ENCODE measurements at regions not wholly inside any gene's neighbourhood (a gene's known extent, or its start where the extent isn't known, plus 50 kb on each side); places are given as distances from the start of the nearest gene placed in this dataset.
"Not testable (repeated sequence)": the region's sequence is repeated elsewhere in the genome, so short reads cannot be mapped to it uniquely, and the experiment has no call there.

DNA sequence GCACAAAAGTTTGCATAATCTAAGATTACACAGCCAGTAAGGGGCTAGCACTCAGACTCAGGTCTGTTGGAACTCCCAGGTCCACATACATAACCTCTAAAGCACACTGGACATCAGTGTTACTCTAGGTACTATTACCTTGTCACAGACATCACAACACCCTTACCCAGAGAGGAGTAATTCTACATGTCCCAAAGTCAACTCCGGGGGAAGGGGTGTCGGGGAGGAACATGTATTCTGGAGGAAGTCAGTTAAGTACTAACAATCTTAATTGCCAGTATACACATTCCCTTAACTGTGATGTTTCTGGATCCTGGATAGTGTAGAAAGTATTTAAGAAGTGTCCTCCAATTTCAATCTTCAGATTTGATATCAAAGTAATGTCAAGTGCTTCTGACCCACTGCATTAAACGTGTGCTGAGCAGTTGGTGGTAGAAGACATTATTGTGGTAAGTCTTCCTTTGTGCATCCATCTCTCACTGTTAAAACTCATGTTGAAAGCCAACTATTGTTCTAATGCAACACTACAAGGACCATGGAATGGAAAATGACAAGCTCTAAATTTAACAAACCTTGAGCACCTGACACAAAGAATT is 155.4 kb downstream of the CRPPA start:
- no peak for DNase-seq

DNA sequence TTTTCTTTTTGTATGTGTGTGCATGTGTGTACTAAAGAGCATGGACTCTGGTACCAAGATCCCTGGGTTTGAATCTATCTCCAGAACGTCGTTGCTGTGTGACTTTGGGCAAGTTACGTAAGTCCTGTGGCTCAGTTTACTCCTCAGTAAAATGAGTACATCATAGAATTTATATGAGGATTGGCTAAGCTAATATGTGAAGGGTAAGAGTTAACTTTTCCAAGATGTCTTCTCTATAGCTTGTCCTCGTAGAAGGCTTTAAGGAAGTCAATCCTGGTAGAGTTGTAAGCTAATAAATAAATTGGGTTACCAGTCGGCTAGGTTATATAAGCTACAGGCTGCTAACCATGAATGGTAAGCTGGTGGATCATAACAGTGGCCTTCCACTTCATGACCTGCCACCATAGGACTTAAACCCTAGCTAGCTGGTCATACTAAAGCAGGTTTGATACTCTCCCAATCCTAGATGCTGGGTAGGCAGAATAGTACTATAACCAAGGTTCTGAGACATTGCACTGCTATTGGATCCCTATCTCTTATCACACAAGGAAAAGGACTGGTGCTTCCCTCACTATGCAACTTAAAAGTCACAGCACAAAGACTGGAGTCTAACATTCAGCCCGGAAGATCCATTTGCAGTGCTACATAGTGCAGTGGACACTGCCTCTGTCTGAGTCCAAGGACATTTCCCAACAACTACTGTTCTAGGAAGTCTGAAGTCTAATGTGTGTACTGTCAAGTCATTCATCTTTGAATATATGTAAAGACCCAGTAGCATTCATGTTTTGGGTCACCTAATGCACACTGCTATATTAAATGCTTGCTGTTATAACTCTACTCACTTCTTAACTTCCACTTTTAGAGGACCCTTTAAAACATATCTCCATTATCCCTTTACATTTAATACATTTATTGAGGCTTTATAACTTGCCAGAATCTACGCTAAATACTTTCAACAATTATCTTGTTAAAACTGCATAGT is 156.2 kb downstream of the CRPPA start:
- DNase-seq: no peak

DNA sequence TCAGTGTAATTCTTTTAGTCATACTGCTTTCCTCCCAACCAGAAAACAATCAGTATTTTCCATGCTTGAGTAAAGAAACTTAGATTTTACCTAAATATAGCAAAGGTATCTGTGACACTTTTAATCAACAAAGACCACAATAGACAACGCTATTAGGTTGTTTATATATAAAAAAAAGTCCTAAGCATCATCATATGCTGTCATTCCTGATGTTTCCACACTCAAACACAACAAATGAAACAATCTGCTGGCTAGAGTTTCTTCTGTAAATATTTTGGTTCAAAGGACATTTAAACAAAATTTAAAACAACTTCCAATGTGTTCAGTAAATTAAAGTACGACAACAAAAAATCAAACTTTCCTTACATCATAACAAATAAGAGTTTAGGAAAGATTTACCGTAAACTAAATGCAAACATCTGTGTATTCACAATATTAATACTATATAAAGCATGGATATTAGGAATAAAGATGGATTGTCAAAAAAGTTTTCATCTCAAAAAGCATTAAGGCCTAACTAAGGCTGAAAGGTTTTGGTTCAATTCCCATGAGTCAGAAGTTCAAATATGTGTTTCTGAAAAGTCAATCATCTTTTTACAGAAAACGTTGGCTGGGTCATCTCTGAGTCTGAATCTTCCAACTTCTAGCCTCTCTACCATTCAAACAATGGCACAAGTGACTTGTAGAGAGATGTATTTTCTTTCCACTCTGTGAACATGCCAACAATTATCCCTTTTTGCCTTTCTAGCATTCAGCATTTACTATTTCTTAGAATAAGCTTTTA is 157.1 kb downstream of the CRPPA start:
- DNase-seq: no peak

GRCh38 chr7:16263377-16263776 is 158.0 kb downstream of the CRPPA start:
- not testable (repeated sequence) for DNase-seq

GRCh38 chr7:16261654-16262053 is 159.7 kb downstream of the CRPPA start:
- no peak for DNase-seq

- no peak for DNase-seq
Observed at GRCh38 chr7:16261100-16261499, 160.2 kb downstream of the CRPPA start.

- no peak for DNase-seq
Observed at GRCh38 chr7:16260236-16260728, 161.1 kb downstream of the CRPPA start.

DNA sequence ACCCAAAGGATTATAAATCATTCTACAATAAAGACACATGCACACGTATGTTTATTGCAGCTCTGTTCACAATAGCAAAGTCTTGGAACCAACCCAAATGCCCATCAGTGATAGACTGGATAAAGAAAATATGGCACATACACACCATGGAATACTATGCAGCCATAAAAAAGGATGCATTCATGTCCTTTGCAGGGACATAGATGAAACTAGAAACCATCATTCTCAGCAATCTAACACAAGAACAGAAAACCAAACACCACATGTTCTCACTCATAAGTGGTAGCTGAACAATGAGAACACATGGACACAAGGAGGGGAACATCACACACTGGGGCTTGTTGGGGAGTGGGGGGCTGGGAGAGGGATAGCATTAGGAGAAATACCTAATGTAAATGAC is 164.9 kb downstream of the CRPPA start:
- not testable (repeated sequence) for DNase-seq

DNA sequence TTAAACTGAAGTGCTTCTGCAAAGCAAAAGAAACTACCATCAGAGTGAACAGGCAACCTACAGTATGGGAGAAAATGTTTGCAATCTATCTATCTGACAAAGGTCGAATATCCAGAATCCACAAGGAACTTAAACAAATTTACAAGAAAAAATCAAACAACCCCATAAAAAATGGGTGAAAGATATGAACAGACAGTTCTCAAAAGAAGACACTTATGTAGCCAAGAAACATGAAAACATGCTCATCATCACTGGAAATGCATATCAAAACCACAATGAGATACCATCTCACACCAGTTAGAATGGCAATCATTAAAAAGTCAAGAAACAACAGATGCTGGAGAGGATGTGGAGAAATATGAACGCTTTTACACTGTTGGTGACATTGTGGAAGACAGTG is 165.4 kb downstream of the CRPPA start:
- DNase-seq: not testable (repeated sequence)

DNA sequence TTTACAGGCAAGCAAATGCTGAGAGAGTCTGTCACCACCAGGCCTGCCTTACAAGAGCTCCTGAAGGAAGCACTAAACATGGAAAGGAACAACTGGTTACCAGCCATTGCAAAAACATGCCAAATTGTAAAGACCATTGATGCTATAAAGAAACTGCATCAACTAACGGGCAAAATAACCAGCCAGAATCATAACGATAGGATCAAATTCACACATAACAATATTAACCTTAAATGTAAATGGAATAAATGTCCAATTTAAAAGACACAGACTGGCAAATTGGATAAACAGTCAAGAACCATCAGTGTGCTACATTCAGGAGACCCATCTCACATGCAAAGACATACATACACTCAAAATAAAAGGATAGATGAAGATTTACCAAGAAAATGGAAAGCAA is 170.7 kb downstream of the CRPPA start:
- not testable (repeated sequence) for DNase-seq

- DNase-seq: not testable (repeated sequence)
Observed at GRCh38 chr7:16249204-16249603, 172.1 kb downstream of the CRPPA start.

DNA sequence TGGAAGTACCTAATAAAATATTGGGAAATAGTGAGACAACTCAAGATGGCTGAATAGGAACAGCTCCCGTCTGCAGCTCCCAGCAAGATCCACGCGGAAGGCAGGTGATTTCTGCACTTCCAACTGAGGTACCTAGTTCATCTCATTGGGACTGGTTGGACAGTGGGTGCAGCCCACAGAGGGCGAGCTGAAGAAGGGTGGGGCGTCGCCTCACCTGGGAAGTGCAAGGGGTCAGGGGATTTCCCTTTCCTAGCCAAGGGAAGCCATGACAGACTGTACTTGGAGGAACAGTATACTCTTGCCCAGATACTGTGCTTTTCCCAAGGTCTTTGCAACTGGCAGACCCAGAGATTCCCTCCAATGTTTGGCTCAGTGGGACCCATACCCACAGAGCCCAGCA is 172.8 kb downstream of the CRPPA start:
- DNase-seq: not testable (repeated sequence)

GRCh38 chr7:16244469-16244868 is 176.9 kb downstream of the CRPPA start:
- DNase-seq: no peak

- no peak for DNase-seq
Observed at GRCh38 chr7:16242920-16243319, 178.4 kb downstream of the CRPPA start.

DNA sequence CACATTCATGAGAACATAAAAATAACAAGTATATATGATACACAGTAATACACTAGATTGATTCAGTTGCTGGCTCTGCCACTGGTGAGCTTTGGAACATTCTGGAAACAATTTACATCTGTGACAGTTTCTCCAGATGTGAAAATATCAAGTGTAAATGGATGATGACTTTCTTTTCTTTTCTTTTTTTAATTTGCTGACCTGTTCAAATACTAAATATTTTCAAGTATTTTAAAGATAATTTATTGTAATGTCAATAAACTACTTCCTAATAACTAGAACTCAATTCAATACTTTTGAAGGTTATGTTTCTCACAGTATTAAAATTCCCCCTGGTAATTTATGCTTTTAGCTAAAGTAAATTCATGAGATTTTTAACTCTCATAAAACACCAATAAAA is 180.3 kb downstream of the CRPPA start:
- DNase-seq: no peak

- no peak for DNase-seq
Observed at GRCh38 chr7:16236381-16236780, 185.0 kb downstream of the CRPPA start.

DNA sequence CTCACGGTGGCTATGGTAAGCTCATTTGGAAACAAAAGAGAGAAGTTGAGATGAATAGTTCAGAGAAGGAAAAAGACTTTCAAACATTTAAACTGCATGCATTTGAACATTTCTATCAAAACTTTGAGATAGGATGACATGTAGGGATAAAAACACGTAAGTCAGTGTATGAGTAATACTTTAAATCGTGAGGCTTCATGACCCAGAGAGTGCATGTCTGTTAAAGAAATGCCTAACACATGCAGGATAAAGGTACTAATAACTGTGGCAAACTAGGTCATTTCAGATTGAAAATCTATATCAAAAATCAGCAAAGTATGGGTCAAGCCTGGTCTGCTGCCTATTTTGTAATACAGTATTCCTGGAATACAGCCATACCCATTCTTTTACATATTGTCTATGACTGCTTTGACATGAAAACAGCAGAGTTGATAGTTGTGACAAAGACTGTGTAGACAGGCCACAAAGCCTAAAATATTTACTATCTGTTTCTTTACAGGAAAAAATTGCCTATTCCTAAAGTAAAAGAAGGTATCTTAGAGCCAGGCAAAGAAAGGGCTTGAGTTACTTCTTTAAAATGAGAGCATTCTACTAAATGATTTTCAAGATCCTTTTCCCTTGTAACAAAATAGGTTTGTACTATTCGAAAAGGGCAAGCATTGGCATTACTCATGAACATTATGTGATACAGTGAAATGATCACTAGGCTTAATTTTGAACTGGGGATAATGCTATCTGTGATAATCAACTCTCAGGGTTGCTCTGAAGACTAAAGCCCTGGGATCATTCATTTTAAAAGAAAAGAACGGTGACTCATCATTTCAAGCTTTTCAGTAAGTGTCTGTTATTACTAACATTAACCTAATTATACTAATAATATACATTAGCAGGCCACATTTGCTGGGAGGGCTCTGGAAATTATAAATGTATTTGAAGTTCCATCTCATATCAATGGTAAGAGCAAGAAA is 185.9 kb downstream of the CRPPA start:
- no peak for DNase-seq

- DNase-seq: no peak
Observed at GRCh38 chr7:16234493-16235146, 186.7 kb downstream of the CRPPA start.

DNA sequence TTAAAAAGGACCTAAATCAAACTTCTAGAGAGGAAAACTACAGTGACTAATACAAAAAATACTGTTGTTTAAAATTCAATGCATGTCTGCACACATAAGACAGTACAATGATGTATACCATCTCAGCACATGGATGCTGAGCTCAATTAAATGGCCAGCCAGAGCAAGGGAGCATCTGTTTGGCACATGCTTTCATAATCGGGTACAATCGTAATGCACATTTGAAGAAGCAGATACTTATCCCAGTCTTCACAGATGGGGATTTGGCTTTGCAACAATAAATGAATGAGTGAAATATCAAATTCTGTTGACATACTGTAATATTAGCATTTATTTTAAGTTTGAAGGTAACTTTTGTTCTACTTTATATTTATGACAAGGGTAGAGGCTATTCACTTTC is 187.8 kb downstream of the CRPPA start:
- DNase-seq: no peak

- DNase-seq: no peak
Observed at GRCh38 chr7:16232273-16232672, 189.1 kb downstream of the CRPPA start.

- DNase-seq: no peak
Observed at GRCh38 chr7:16223963-16224707, 197.2 kb downstream of the CRPPA start.

Data from SW 1271 (cell line).